ENCODE measurements at regions not wholly inside any gene's neighbourhood (a gene's known extent, or its start where the extent isn't known, plus 50 kb on each side); places are given as distances from the start of the nearest gene placed in this dataset.

GRCh38 chr22:26903030-26903856 lies 245.9 kb downstream of the MIAT start:
- ChIA-PET CTCF (no interaction called here), POLR2A (ENCODE audit: low non-redundant PET) (no interaction called here)
- no peak for DNase-seq (ENCODE audit: low spot score)
- H3K27ac ChIP-seq, result no peak overlapping the region
- TF ChIP-seq, protein P1, sequence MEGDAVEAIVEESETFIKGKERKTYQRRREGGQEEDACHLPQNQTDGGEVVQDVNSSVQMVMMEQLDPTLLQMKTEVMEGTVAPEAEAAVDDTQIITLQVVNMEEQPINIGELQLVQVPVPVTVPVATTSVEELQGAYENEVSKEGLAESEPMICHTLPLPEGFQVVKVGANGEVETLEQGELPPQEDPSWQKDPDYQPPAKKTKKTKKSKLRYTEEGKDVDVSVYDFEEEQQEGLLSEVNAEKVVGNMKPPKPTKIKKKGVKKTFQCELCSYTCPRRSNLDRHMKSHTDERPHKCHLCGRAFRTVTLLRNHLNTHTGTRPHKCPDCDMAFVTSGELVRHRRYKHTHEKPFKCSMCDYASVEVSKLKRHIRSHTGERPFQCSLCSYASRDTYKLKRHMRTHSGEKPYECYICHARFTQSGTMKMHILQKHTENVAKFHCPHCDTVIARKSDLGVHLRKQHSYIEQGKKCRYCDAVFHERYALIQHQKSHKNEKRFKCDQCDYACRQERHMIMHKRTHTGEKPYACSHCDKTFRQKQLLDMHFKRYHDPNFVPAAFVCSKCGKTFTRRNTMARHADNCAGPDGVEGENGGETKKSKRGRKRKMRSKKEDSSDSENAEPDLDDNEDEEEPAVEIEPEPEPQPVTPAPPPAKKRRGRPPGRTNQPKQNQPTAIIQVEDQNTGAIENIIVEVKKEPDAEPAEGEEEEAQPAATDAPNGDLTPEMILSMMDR (conservative IDR thresholded peaks at IDR 0.05; ENCODE audit: low read depth), result no peak

- ChIA-PET POLR2A (ENCODE audit: low non-redundant PET) (no interaction called here), CTCF (no interaction called here)
- no peak for DNase-seq (ENCODE audit: low spot score)
- TF ChIP-seq, protein P1 (conservative IDR thresholded peaks at IDR 0.05; ENCODE audit: low read depth), result no peak
- no peak overlapping the region for H3K27ac ChIP-seq
Measured at GRCh38 chr22:26904483-26904882, 247.1 kb downstream of the MIAT start.

DNA sequence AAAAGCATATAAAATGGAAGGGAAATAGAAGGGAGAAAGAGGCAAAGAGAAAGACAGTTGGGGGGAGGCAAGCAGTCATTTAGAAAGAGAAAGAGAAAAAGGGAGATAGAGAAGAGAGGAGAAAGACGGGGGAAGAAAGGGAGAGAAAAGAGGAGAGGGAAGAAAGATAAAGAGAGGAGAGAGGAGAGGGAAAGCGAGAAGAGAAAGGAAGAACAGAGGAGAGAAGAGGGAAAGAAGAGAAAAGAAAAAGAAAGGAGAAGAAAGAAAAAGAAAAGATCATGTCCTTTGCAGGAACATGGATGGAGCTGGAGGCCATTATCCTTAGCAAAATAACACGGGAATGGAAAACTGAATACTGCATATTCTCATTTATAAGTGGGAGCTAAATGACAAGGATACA lies 247.7 kb downstream of the MIAT start:
- TF ChIP-seq, protein P1 (conservative IDR thresholded peaks at IDR 0.05; ENCODE audit: low read depth), result no peak
- H3K27ac ChIP-seq, result no peak overlapping the region
- DNase-seq (ENCODE audit: low spot score), result no peak
- POLR2A ChIA-PET (ENCODE audit: low non-redundant PET), result no interaction called here
- CTCF ChIA-PET, result interaction anchor here (0.5 kb wide), 1 partner anchor 182 kb away, joined by 6 read pairs; no protein-coding TSS in a partner anchor

DNA sequence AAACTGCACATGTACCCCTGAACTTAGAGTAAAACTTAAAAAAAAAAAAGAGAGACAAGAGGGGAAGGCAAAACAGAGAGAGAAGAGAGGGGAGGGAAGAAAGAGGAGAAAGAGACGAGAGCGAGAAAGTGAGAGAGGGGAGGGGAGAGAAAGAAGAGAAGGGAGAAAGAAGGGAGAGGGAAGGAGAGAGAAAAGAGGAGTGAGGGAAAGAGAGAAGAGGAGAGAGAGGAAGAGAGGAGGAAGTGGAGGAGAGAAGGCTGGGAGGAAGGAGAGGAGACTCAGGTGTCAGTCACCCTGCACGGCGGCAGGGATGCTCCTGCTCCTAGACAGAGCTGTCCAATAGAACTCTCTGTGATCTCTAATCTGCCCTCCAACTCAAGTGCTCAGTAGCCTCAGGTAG lies 248.3 kb downstream of the MIAT start:
- H3K27ac ChIP-seq, result no peak overlapping the region
- no peak for DNase-seq (ENCODE audit: low spot score)
- CTCF ChIA-PET, result interaction anchor here (0.5 kb wide), 1 partner anchor 181 kb away, joined by 6 read pairs; no protein-coding TSS in a partner anchor
- TF ChIP-seq, protein P1 (conservative IDR thresholded peaks at IDR 0.05; ENCODE audit: low read depth), result no peak
- POLR2A ChIA-PET (ENCODE audit: low non-redundant PET), result no interaction called here

DNA sequence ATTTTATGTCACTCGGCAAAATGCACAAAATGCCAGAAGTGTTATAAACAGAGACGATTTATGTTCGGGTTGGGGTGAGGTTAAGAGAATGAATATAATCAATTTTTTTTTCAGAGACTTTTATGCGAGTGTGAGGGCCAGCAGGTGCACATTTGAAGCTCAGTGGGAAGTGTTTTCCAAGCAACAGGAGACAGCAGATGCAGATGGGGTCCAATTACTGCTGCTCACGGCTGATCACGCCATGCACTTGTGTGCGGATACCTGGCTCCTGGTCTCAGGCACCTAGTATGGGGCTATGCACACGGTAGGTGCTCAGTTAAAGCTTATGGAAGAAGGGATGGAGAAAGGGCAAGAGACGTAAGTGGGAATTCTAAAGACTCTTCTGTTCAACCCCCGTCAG lies 249.1 kb downstream of the MIAT start:
- no peak overlapping the region for H3K27ac ChIP-seq
- POLR2A ChIA-PET (ENCODE audit: low non-redundant PET), result no interaction called here
- CTCF ChIA-PET, result interaction anchor here (0.6 kb wide), 1 partner anchor 879 kb away, joined by 3 read pairs; no protein-coding TSS in a partner anchor
- TF ChIP-seq, protein P1 (conservative IDR thresholded peaks at IDR 0.05; ENCODE audit: low read depth), result no peak
- DNase-seq (ENCODE audit: low spot score), result no peak

DNA sequence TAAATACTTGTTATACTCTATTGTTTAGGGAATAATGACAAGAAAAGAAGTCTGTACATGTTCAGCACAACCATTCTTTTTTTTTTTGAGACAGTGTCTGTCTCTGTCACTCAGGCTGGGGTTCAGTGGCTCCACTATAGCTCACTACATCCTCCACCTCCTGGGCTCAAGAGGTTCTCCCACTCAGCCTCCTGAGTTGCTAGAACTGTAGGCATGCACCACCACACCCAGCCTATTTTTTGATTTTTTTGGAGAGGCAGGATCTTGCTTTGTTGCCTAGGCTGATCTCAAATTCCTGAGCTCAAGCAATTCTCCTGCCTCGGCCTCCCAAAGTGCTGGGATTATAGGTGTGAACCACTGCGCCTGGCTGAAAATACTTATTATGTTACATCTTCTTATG lies 250.0 kb downstream of the MIAT start:
- TF ChIP-seq, protein P1 (conservative IDR thresholded peaks at IDR 0.05; ENCODE audit: low read depth), result no peak
- no peak overlapping the region for H3K27ac ChIP-seq
- POLR2A ChIA-PET (ENCODE audit: low non-redundant PET), result no interaction called here
- no peak for DNase-seq (ENCODE audit: low spot score)
- CTCF ChIA-PET, result no interaction called here
